ENCODE measurements at regions not wholly inside any gene's neighbourhood (a gene's known extent, or its start where the extent isn't known, plus 50 kb on each side); places are given as distances from the start of the nearest gene placed in this dataset.
"Not testable (repeated sequence)": the region's sequence is repeated elsewhere in the genome, so short reads cannot be mapped to it uniquely, and the experiment has no call there.

GRCh38 chr14:30054201-30054600 lies 126.6 kb upstream of the PRKD1 start:
- in situ Hi-C loops (cut with HindIII; ENCODE audit: low pct_unique_long_range_greater_than_20kb, low sequenced_read_pairs) = no loop called here
- DNase-seq (ENCODE audit: low read depth, low spot score) = no peak

GRCh38 chr14:30058401-30058800 lies 130.8 kb upstream of the PRKD1 start:
- in situ Hi-C loops (cut with HindIII; ENCODE audit: low pct_unique_long_range_greater_than_20kb, low sequenced_read_pairs) = no loop called here
- DNase-seq (ENCODE audit: low read depth, low spot score) = no peak

- in situ Hi-C loops (cut with HindIII; ENCODE audit: low pct_unique_long_range_greater_than_20kb, low sequenced_read_pairs) = no loop called here
Observed at GRCh38 chr14:30063746-30064145, 136.1 kb upstream of the PRKD1 start.

GRCh38 chr14:30064454-30064853 lies 136.8 kb upstream of the PRKD1 start:
- no peak for DNase-seq (ENCODE audit: low read depth, low spot score)
- in situ Hi-C loops (cut with HindIII; ENCODE audit: low pct_unique_long_range_greater_than_20kb, low sequenced_read_pairs) = no loop called here

More at GRCh38 chr14:30063746-30064145, 136.1 kb upstream of the PRKD1 start:
- DNase-seq (ENCODE audit: low read depth, low spot score) = no peak

GRCh38 chr14:30069536-30069935 lies 141.9 kb upstream of the PRKD1 start:
- no peak for DNase-seq (ENCODE audit: low read depth, low spot score)
- in situ Hi-C loops (cut with HindIII; ENCODE audit: low pct_unique_long_range_greater_than_20kb, low sequenced_read_pairs) = no loop called here

- in situ Hi-C loops (cut with HindIII; ENCODE audit: low pct_unique_long_range_greater_than_20kb, low sequenced_read_pairs) = not testable (repeated sequence)
Observed at GRCh38 chr14:30072454-30072853, 144.8 kb upstream of the PRKD1 start.

DNA sequence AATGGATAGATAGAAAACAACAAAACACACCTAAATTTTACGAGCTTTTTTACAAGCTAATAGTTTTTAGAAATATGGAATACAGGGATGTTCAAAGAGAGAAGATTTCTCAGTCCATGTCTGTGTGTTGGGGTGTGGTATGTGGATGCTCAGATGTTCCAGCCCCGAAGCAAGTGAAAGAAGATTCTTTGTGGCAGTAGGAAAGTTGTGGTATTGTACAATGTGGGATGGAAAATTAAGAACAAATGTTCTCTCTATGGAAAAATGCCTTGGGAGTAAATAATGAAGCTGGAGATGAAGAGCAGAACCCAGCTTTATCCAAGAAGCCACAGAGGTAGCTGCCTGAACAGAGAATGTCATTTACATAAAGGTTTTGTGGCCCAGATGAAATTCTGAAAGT lies 150.3 kb upstream of the PRKD1 start:
- DNase-seq (ENCODE audit: low read depth, low spot score) = no peak
- in situ Hi-C loops (cut with HindIII; ENCODE audit: low pct_unique_long_range_greater_than_20kb, low sequenced_read_pairs) = no loop called here

More at GRCh38 chr14:30072454-30072853, 144.8 kb upstream of the PRKD1 start:
- not testable (repeated sequence) for DNase-seq (ENCODE audit: low read depth, low spot score)

GRCh38 chr14:30078811-30079402 lies 151.3 kb upstream of the PRKD1 start:
- DNase-seq (ENCODE audit: low read depth, low spot score) = no peak
- in situ Hi-C loops (cut with HindIII; ENCODE audit: low pct_unique_long_range_greater_than_20kb, low sequenced_read_pairs) = no loop called here

- in situ Hi-C loops (cut with HindIII; ENCODE audit: low pct_unique_long_range_greater_than_20kb, low sequenced_read_pairs) = no loop called here
- DNase-seq (ENCODE audit: low read depth, low spot score) = no peak
Observed at GRCh38 chr14:30082486-30082885, 154.8 kb upstream of the PRKD1 start.

- DNase-seq (ENCODE audit: low read depth, low spot score) = no peak
- in situ Hi-C loops (cut with HindIII; ENCODE audit: low pct_unique_long_range_greater_than_20kb, low sequenced_read_pairs) = no loop called here
Observed at GRCh38 chr14:30084811-30085210, 157.2 kb upstream of the PRKD1 start.

DNA sequence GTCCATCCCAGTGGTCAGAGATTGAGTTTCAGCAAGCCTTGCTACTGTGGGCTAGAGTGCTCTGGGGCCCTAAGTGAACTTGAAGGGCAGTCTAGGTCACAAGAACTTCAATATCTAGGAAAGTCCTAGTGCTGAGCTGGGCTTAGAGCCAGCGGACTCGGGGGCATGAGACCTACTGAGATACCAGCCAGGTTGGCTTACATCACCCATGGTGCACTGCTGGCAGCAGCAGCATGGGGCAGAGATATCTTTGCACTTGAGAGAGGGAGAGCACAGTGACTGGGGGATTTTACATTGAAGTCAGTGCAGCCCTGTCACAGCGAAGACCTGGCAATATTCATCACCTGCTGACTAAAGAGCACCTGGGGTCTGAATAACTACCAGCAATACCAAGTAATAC lies 158.3 kb upstream of the PRKD1 start:
- DNase-seq (ENCODE audit: low read depth, low spot score) = no peak
- in situ Hi-C loops (cut with HindIII; ENCODE audit: low pct_unique_long_range_greater_than_20kb, low sequenced_read_pairs) = no loop called here

- in situ Hi-C loops (cut with HindIII; ENCODE audit: low pct_unique_long_range_greater_than_20kb, low sequenced_read_pairs) = no loop called here
- no peak for DNase-seq (ENCODE audit: low read depth, low spot score)
Observed at GRCh38 chr14:30088620-30089019, 161.0 kb upstream of the PRKD1 start.

- no peak for DNase-seq (ENCODE audit: low read depth, low spot score)
- in situ Hi-C loops (cut with HindIII; ENCODE audit: low pct_unique_long_range_greater_than_20kb, low sequenced_read_pairs) = no loop called here
Observed at GRCh38 chr14:30108975-30109700, 181.5 kb upstream of the PRKD1 start.

DNA sequence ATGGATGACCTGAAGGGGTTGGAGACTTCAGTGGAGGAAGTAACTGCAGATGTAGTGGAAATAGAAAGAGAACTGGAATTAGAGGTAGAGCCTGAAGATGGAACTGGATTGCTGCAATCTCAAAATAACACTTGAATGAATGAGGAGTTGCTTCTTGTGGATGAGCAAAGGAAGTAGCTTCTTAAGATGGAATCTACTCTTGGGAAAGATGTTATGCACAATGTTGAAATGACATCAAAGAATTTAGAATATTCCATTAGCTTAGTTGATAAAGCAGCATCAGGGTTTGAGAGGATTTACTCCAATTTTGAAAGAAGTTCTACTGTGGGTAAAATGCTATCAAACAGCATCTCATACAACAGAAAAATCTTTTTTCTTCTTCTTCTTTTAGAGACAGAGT lies 186.4 kb upstream of the PRKD1 start:
- no peak for DNase-seq (ENCODE audit: low read depth, low spot score)
- in situ Hi-C loops (cut with HindIII; ENCODE audit: low pct_unique_long_range_greater_than_20kb, low sequenced_read_pairs) = no loop called here

DNA sequence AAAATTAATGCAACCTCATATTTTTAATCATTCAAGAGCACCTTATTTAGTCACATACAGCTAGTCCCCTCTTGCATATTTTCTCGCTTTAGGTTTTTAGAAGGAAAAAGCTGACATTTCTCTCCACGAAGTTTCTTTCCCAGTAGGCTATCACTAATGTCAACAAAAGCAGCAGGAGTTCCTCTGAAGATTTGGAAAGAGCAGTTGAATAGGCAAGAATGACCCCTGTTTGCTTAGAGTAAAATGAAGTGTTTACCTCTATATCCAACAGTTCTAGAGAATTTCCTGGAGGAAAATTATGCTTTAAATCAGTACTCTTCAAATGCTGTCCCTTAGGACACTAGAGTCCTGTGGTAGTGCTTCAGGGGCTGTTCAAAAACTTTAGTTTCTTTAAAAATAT lies 188.1 kb upstream of the PRKD1 start:
- in situ Hi-C loops (cut with HindIII; ENCODE audit: low pct_unique_long_range_greater_than_20kb, low sequenced_read_pairs) = no loop called here
- DNase-seq (ENCODE audit: low read depth, low spot score) = no peak

DNA sequence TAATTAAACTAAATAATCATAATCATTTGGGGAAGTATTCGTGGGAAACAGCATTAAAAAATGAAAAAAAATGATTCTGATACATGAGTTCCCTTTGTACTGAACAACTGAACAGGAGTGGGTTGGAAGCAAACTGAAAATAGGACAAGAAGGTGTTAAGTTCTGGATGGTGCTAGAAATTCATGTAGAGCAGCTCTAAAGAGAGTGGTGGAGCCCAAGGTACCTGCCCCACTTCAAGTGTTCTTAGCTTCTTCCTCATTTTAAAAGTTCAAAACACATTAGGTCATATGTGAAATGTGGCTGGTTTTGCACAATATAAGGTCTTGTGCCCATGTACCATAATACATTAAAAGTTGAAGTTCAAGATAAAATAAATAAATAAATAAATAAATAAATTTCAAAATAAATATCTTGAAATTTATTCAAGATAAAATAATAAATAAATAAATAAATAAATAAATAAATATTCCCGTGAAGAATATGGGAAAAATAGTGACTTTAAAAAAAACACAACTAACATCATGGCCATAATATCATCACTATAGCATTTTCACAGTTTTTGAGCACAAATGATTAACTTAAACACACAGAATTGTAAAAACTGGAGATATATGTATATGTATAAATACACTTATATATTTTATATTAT lies 191.5 kb upstream of the PRKD1 start:
- DNase-seq (ENCODE audit: low read depth, low spot score) = no peak
- in situ Hi-C loops (cut with HindIII; ENCODE audit: low pct_unique_long_range_greater_than_20kb, low sequenced_read_pairs) = no loop called here

DNA sequence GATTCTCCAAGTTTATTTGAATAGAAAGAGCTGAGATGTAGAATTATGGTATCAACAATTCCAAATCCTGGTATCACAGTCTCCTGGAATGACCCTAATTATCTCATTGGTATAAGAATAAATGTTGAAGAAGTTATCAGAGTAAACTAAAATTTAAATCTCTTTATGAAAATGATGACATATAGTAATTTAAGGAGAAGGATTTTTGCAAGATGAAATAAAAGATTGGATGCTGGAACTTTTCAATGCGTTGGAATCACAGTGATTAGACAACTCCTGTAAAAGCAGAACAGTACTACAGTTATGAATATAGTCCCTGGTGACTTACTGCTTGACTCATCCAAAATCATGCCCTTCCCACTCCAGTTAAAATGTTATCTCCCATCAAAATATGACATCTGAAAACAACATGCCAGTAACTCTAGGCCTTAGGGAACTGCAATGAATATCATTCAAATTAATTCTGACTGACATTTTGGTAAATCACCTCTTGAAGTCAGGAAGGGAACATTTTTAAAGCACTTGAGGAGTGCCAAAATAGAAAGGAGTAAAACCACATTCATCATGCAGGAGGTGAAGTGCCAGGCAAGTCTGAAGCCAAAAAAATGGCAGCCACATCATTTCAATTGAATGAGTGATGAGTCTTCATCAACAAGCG lies 197.8 kb upstream of the PRKD1 start:
- no peak for DNase-seq (ENCODE audit: low read depth, low spot score)
- in situ Hi-C loops (cut with HindIII; ENCODE audit: low pct_unique_long_range_greater_than_20kb, low sequenced_read_pairs) = no loop called here

- DNase-seq (ENCODE audit: low read depth, low spot score) = no peak
- in situ Hi-C loops (cut with HindIII; ENCODE audit: low pct_unique_long_range_greater_than_20kb, low sequenced_read_pairs) = no loop called here
Observed at GRCh38 chr14:30129807-30130206, 202.2 kb upstream of the PRKD1 start.
